RWPE2 (cell line): ENCODE measurements at regions not wholly inside any gene's neighbourhood (a gene's known extent, or its start where the extent isn't known, plus 50 kb on each side); places are given as distances from the start of the nearest gene placed in this dataset.

Experiments used
- ATAC-seq: fragments of 200-7000 bp; cut with Tn5 transposase; 3 replicates; pipeline ENCODE4 v1.9.1; 2021; ENCODE audit warnings: low read depth
- DNase-seq: peaks from one replicate; pipeline ENCODE4 v3.0.0-alpha.2; 2020; ENCODE audit warnings: low spot score
- H3K27ac ChIP-seq: fragments of 450-650 bp; 2 replicates; pipeline ENCODE4 v1.5.1; 2017; ENCODE audit warnings: mild to moderate bottlenecking; ENCODE audit not compliant: poor library complexity, severe bottlenecking
- H3K27me3 ChIP-seq: fragments of 250-450 bp; sonication (Bioruptor Pico); 2 replicates; pipeline ENCODE4 v1.5.1; 2021; ENCODE audit warnings: mild to moderate bottlenecking, moderate library complexity; ENCODE audit not compliant: insufficient read depth, poor library complexity, severe bottlenecking
- H3K36me3 ChIP-seq: fragments of 250-450 bp; sonication (Bioruptor Pico); 2 replicates; pipeline ENCODE4 v1.5.1; 2020; ENCODE audit warnings: low read depth, mild to moderate bottlenecking, moderate library complexity
- H3K4me1 ChIP-seq: fragments of 250-450 bp; sonication (Bioruptor Pico); 2 replicates; pipeline ENCODE4 v1.5.1; 2021; ENCODE audit warnings: mild to moderate bottlenecking, moderate library complexity; ENCODE audit not compliant: insufficient read depth, poor library complexity, severe bottlenecking
- H3K4me3 ChIP-seq: fragments of 250-450 bp; sonication (Bioruptor Pico); 2 replicates; pipeline ENCODE4 v1.5.1; 2021; ENCODE audit warnings: mild to moderate bottlenecking, moderate library complexity; ENCODE audit not compliant: severe bottlenecking
- H3K9me3 ChIP-seq: fragments of 250-450 bp; sonication (Bioruptor Pico); 2 replicates; pipeline ENCODE4 v1.5.1; 2021; ENCODE audit warnings: mild to moderate bottlenecking, moderate library complexity; ENCODE audit not compliant: severe bottlenecking
- TF ChIP-seq, protein P1 (sequence below): fragments of 450-650 bp; IDR thresholded peaks from one replicate; pipeline ENCODE4 v1.5.1; 2017; ENCODE audit warnings: mild to moderate bottlenecking, moderate library complexity; ENCODE audit not compliant: poor library complexity, severe bottlenecking

- no peak overlapping the region for H3K27ac ChIP-seq
- ATAC-seq = no peak
- TF ChIP-seq, protein P1, sequence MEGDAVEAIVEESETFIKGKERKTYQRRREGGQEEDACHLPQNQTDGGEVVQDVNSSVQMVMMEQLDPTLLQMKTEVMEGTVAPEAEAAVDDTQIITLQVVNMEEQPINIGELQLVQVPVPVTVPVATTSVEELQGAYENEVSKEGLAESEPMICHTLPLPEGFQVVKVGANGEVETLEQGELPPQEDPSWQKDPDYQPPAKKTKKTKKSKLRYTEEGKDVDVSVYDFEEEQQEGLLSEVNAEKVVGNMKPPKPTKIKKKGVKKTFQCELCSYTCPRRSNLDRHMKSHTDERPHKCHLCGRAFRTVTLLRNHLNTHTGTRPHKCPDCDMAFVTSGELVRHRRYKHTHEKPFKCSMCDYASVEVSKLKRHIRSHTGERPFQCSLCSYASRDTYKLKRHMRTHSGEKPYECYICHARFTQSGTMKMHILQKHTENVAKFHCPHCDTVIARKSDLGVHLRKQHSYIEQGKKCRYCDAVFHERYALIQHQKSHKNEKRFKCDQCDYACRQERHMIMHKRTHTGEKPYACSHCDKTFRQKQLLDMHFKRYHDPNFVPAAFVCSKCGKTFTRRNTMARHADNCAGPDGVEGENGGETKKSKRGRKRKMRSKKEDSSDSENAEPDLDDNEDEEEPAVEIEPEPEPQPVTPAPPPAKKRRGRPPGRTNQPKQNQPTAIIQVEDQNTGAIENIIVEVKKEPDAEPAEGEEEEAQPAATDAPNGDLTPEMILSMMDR = no peak
Observed at GRCh38 chr6:149160943-149161342, 156.6 kb upstream of the TAB2 start.

DNA sequence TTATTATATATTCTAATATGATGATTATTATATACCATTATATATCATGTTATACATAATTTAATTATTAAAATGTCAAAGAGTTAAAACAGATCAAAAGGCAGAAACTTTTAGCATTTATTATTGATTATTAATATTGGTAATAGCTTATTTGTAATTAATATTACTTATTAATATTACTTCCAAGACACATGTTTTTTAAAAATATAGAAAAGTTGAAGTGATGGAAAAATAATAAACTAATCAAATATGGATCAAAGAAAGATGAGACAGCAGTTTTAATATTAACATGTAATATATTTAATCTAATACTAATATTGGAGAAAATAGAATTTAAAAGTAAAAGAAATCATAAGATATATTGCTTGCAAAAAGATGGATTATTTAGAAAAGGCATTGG is 154.6 kb upstream of the TAB2 start:
- Histone ChIP-seq H3K36me3 (no peaks in the 10 kb centered on the region), H3K27ac (no peak overlapping the region), H3K27me3 (no peaks in the 10 kb centered on the region), H3K4me3 (no peak overlapping the region), H3K4me1 (peaks cover 3% of the 10 kb centered on the region), H3K9me3 (no peaks in the 10 kb centered on the region)
- ATAC-seq (no peak), DNase-seq (no peak)
- TF ChIP-seq, protein P1 = no peak

More at GRCh38 chr6:149160943-149161342, 156.6 kb upstream of the TAB2 start:
- peaks cover 3% of the 10 kb centered on the region for H3K4me1 ChIP-seq
- DNase-seq = no peak
- H3K36me3 ChIP-seq = no peaks in the 10 kb centered on the region
- no peaks in the 10 kb centered on the region for H3K9me3 ChIP-seq
- H3K4me3 ChIP-seq = no peak overlapping the region
- H3K27me3 ChIP-seq = no peaks in the 10 kb centered on the region

GRCh38 chr6:149164199-149164750 is 153.2 kb upstream of the TAB2 start:
- H3K9me3 ChIP-seq = no peaks in the 10 kb centered on the region
- DNase-seq (no peak), ATAC-seq (no peak)
- H3K4me1 ChIP-seq = peaks cover 3% of the 10 kb centered on the region
- no peak overlapping the region for H3K4me3 ChIP-seq
- no peaks in the 10 kb centered on the region for H3K27me3 ChIP-seq
- H3K27ac ChIP-seq = no peak overlapping the region
- no peaks in the 10 kb centered on the region for H3K36me3 ChIP-seq
- TF ChIP-seq, protein P1 = no peak

DNA sequence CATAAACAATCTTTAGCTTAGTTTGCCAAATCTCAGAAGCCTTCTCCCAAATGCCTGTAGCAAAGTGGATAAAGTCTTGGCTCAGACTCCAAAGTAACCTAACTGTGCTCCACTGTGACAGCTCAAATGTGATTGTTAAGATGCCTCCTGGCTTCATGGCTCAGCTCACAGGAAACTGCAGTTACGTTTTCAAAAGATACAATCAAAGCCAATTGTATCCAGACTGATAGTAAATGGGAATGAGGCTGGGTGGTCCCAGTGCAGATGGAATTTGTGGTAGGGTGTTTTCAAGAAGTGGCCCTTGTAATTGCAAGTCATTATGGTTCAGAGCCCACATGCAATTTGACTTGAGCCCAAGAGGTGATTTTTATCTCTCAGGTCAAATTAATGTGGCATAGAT is 151.2 kb upstream of the TAB2 start:
- Histone ChIP-seq H3K27ac (no peak overlapping the region), H3K27me3 (no peaks in the 10 kb centered on the region), H3K36me3 (no peaks in the 10 kb centered on the region), H3K4me3 (no peak overlapping the region), H3K4me1 (no peaks in the 10 kb centered on the region), H3K9me3 (no peaks in the 10 kb centered on the region)
- no peak for ATAC-seq
- DNase-seq = no peak
- TF ChIP-seq, protein P1 = no peak

- Histone ChIP-seq H3K36me3 (no peaks in the 10 kb centered on the region), H3K4me1 (no peaks in the 10 kb centered on the region), H3K27ac (no peak overlapping the region), H3K4me3 (no peak overlapping the region), H3K9me3 (no peaks in the 10 kb centered on the region), H3K27me3 (no peaks in the 10 kb centered on the region)
- TF ChIP-seq, protein P1 = no peak
- DNase-seq (no peak), ATAC-seq (no peak)
Observed at GRCh38 chr6:149166747-149167146, 150.8 kb upstream of the TAB2 start.
